Neuronal stem cell (in vitro differentiated cells): ENCODE measurements at regions not wholly inside any gene's neighbourhood (a gene's known extent, or its start where the extent isn't known, plus 50 kb on each side); places are given as distances from the start of the nearest gene placed in this dataset.
"Not testable (repeated sequence)": the region's sequence is repeated elsewhere in the genome, so short reads cannot be mapped to it uniquely, and the experiment has no call there.

Experiments
- DNase-seq: peaks from one replicate; pipeline ENCODE4 v3.0.0-alpha.2; 2013; ENCODE audit warnings: low spot score
- H2AFZ ChIP-seq: one replicate; pipeline ENCODE4 v1.6.1; 2013; ENCODE audit warnings: mild to moderate bottlenecking, low read length, inconsistent platforms
- H2AK5ac ChIP-seq: 2 replicates; pipeline ENCODE4 v1.6.1; 2013; ENCODE audit warnings: low read depth, mild to moderate bottlenecking, inconsistent platforms, low read length, moderate library complexity, mixed read lengths
- H2BK120ac ChIP-seq: 2 replicates; pipeline ENCODE4 v1.6.1; 2013; ENCODE audit warnings: low read depth, mild to moderate bottlenecking, inconsistent platforms, low read length, moderate library complexity, mixed read lengths
- H2BK12ac ChIP-seq: one replicate; pipeline ENCODE4 v1.6.1; 2013; ENCODE audit warnings: low read length, inconsistent platforms
- H2BK15ac ChIP-seq: 2 replicates; pipeline ENCODE4 v1.6.1; 2013; ENCODE audit warnings: mild to moderate bottlenecking, low read length, inconsistent platforms, mixed read lengths
- H2BK5ac ChIP-seq: one replicate; pipeline ENCODE4 v1.6.1; 2013; ENCODE audit warnings: inconsistent platforms, mild to moderate bottlenecking, low read length, moderate library complexity
- H3K14ac ChIP-seq: one replicate; pipeline ENCODE4 v1.6.1; 2013; ENCODE audit warnings: low read length, inconsistent platforms
- H3K18ac ChIP-seq: 2 replicates; pipeline ENCODE4 v1.6.1; 2013; ENCODE audit warnings: low read length, inconsistent platforms
- H3K23ac ChIP-seq: 2 replicates; pipeline ENCODE4 v1.6.1; 2013; ENCODE audit warnings: low read depth, mild to moderate bottlenecking, mixed read lengths, low read length, inconsistent platforms; ENCODE audit not compliant: poor library complexity
- H3K27ac ChIP-seq: replicated peaks from 3 replicates; pipeline ENCODE4 v1.5.1; 2013; ENCODE audit warnings: low read length, inconsistent platforms
- H3K27me3 ChIP-seq, 3 experiments: 2 replicates each; pipeline ENCODE4 v1.6.1; 2013; ENCODE audit warnings: low read length in 3 of 3, mild to moderate bottlenecking in 2 of 3, inconsistent platforms in 1 of 3, low read depth in 1 of 3, mixed read lengths in 1 of 3, moderate library complexity in 1 of 3; ENCODE audit not compliant: control insufficient read depth in 3 of 3, insufficient read depth in 3 of 3
- H3K36me3 ChIP-seq, 2 donors: replicated peaks in 1 of 2; 2 replicates each; pipeline ENCODE4 v1.6.1; 2013; ENCODE audit warnings: low read length in 2 of 2; ENCODE audit not compliant: control insufficient read depth in 2 of 2, insufficient read depth in 2 of 2
- H3K4ac ChIP-seq: 2 replicates; pipeline ENCODE4 v1.6.1; 2013; ENCODE audit warnings: inconsistent platforms, mild to moderate bottlenecking, low read length, moderate library complexity
- H3K4me1 ChIP-seq, 2 donors: 1 replicate in 1 of 2; 2 replicates in 1 of 2; pipeline ENCODE4 v1.6.1; 2013; ENCODE audit warnings: low read length in 2 of 2, low read depth in 1 of 2; ENCODE audit not compliant: control insufficient read depth in 2 of 2, insufficient read depth in 1 of 2
- H3K4me2 ChIP-seq: one replicate; pipeline ENCODE4 v1.6.1; 2013; ENCODE audit warnings: mild to moderate bottlenecking, low read length, inconsistent platforms; ENCODE audit not compliant: insufficient read depth, poor library complexity, severe bottlenecking
- H3K4me3 ChIP-seq, 2 donors: 2 replicates each; pipeline ENCODE4 v1.5.1; 2013; ENCODE audit warnings: low read length in 2 of 2, mild to moderate bottlenecking in 2 of 2, inconsistent platforms in 1 of 2, moderate library complexity in 1 of 2
- H3K79me1 ChIP-seq: one replicate; pipeline ENCODE4 v1.6.1; 2013; ENCODE audit warnings: low read depth, mild to moderate bottlenecking, inconsistent platforms, low read length, moderate library complexity
- H3K9ac ChIP-seq: one replicate; pipeline ENCODE4 v1.6.1; 2013; ENCODE audit warnings: mild to moderate bottlenecking, low read depth, low read length, inconsistent platforms; ENCODE audit not compliant: poor library complexity
- H3K9me3 ChIP-seq, 2 donors: replicated peaks in 1 of 2; 2 replicates each; pipeline versions ENCODE3 to v1.6.1; 2013; ENCODE audit warnings: low read length in 2 of 2, mild to moderate bottlenecking in 2 of 2, inconsistent platforms in 1 of 2, low read depth in 1 of 2, mixed read lengths in 1 of 2, moderate library complexity in 1 of 2; ENCODE audit not compliant: control insufficient read depth in 2 of 2, insufficient read depth in 1 of 2
- H4K8ac ChIP-seq: one replicate; pipeline ENCODE4 v1.6.1; 2013; ENCODE audit warnings: low read depth, mild to moderate bottlenecking, inconsistent platforms, low read length, moderate library complexity
- H4K91ac ChIP-seq: one replicate; pipeline ENCODE4 v1.6.1; 2013; ENCODE audit warnings: low read length, low read depth, mild to moderate bottlenecking, inconsistent platforms; ENCODE audit not compliant: poor library complexity
- WGBS, 2 donors: extraction: QIAGEN DNeasy Blood & Tissue Kit; methylation state at CpG; one replicate each; pipeline ENCODE4 v1.1.7; 2013; ENCODE audit warnings: missing lambda C conversion rate in 2 of 2, mixed read lengths in 1 of 2; ENCODE audit not compliant: insufficient read length in 2 of 2, insufficient replicate concordance in 1 of 2; ENCODE audit errors: extremely low coverage in 2 of 2; 5-methylcytosine and 5-hydroxymethylcytosine counted together

- Histone ChIP-seq H2BK12ac (no peak overlapping the region), H3K14ac (no peak overlapping the region), H3K27me3 (no peaks in the 10 kb centered on the region), H3K79me1 (no peaks in the 10 kb centered on the region), H2BK15ac (no peak overlapping the region), H4K8ac (no peak overlapping the region), H2AK5ac (no peak overlapping the region), H2BK120ac (no peak overlapping the region), H3K36me3 (no peaks in the 10 kb centered on the region), H3K4me2 (no peak overlapping the region), H3K27ac (no peak overlapping the region), H4K91ac (no peak overlapping the region), H3K9ac (no peak overlapping the region), H3K4me1 (peaks cover 0 to 8% of the 10 kb centered on the region in 2 donors), H3K4ac (no peak overlapping the region), H2BK5ac (no peak overlapping the region), H3K18ac (no peak overlapping the region), H3K9me3 (peaks cover 0 to 3% of the 10 kb centered on the region in 2 donors), H3K4me3 (no peak overlapping the region), H3K23ac (no peak overlapping the region), H2AFZ (no peak overlapping the region)
- DNase-seq: no peak
- no CpG with 5 or more reads among the region's 6 CpGs for WGBS, 2 donors
Observed at GRCh38 chr1:47663286-47663685, 225.4 kb downstream of the FOXD2 start.

GRCh38 chr1:47664356-47664755, 226.5 kb downstream of the FOXD2 start:
- Histone ChIP-seq H3K4me3 (peak overlapping the region in 1 of 2 donors; percentile 50), H3K36me3 (no peaks in the 10 kb centered on the region), H3K27me3 (no peaks in the 10 kb centered on the region), H2BK5ac (no peak overlapping the region), H3K4me1 (peaks cover 0 to 3% of the 10 kb centered on the region in 2 donors), H3K4ac (no peak overlapping the region), H2BK120ac (no peak overlapping the region), H3K18ac (no peak overlapping the region), H3K4me2 (no peak overlapping the region), H3K9me3 (peaks cover 0 to 3% of the 10 kb centered on the region in 2 donors), H2AFZ (no peak overlapping the region), H3K27ac (no peak overlapping the region), H4K8ac (no peak overlapping the region), H2BK15ac (no peak overlapping the region), H3K23ac (no peak overlapping the region), H4K91ac (no peak overlapping the region), H3K14ac (no peak overlapping the region), H2AK5ac (no peak overlapping the region), H3K9ac (no peak overlapping the region), H2BK12ac (no peak overlapping the region), H3K79me1 (no peaks in the 10 kb centered on the region)
- WGBS, 2 donors: no CpG with 5 or more reads among the region's 4 CpGs
- no peak for DNase-seq

- not testable (repeated sequence) for H3K27me3 ChIP-seq, H4K8ac ChIP-seq, H2BK120ac ChIP-seq, H3K4me2 ChIP-seq, H2AK5ac ChIP-seq, H3K9me3 ChIP-seq, H2BK5ac ChIP-seq, H3K36me3 ChIP-seq, H3K14ac ChIP-seq, H2BK15ac ChIP-seq, H3K4me1 ChIP-seq, H2BK12ac ChIP-seq, H3K18ac ChIP-seq, H2AFZ ChIP-seq, H3K79me1 ChIP-seq, H4K91ac ChIP-seq, DNase-seq, H3K4ac ChIP-seq, H3K9ac ChIP-seq, H3K27ac ChIP-seq, H3K23ac ChIP-seq, H3K4me3 ChIP-seq
- WGBS, 2 donors: no CpG with 5 or more reads among the region's 8 CpGs
Observed at GRCh38 chr1:47664896-47665295, 227.1 kb downstream of the FOXD2 start.

GRCh38 chr1:47669081-47669585, 231.3 kb downstream of the FOXD2 start:
- no peak overlapping the region for H4K91ac ChIP-seq
- no peak overlapping the region for H2BK5ac ChIP-seq
- H4K8ac ChIP-seq: no peak overlapping the region
- H3K9me3 ChIP-seq: peaks cover 6% of the 10 kb centered on the region in 2 donors
- no peak overlapping the region for H2AK5ac ChIP-seq
- no peak overlapping the region for H3K23ac ChIP-seq
- no peaks in the 10 kb centered on the region for H3K27me3 ChIP-seq
- no peak overlapping the region for H3K4me2 ChIP-seq
- DNase-seq: no peak
- H2BK15ac ChIP-seq: no peak overlapping the region
- H2BK120ac ChIP-seq: no peak overlapping the region
- no peak overlapping the region for H2AFZ ChIP-seq
- no peaks in the 10 kb centered on the region for H3K79me1 ChIP-seq
- no peak overlapping the region for H3K4me3 ChIP-seq
- no peak overlapping the region for H3K27ac ChIP-seq
- no peak overlapping the region for H3K14ac ChIP-seq
- peaks cover 0 to 1% of the 10 kb centered on the region in 2 donors for H3K4me1 ChIP-seq
- no peak overlapping the region for H3K9ac ChIP-seq
- WGBS, 2 donors: no CpG with 5 or more reads among the region's 10 CpGs
- H3K36me3 ChIP-seq: no peaks in the 10 kb centered on the region
- no peak overlapping the region for H3K4ac ChIP-seq
- H2BK12ac ChIP-seq: no peak overlapping the region
- no peak overlapping the region for H3K18ac ChIP-seq
